Naive thymus-derived CD8-positive, alpha-beta T cell (primary cell): ENCODE measurements at regions not wholly inside any gene's neighbourhood (a gene's known extent, or its start where the extent isn't known, plus 50 kb on each side); places are given as distances from the start of the nearest gene placed in this dataset.
"Not testable (repeated sequence)": the region's sequence is repeated elsewhere in the genome, so short reads cannot be mapped to it uniquely, and the experiment has no call there.

Source experiments
- ATAC-seq, 2 donors: fragments of 150-1000 bp; cut with Tn5 transposase in 1 of 2; sonication (Bioruptor Pico), chemical (Tn5 transposase) in 1 of 2; 1 replicate in 1 of 2; 2 replicates in 1 of 2; pipeline ENCODE4 v1.10.0; 2021; ENCODE audit warnings: mild to moderate bottlenecking in 2 of 2, moderate library complexity in 2 of 2
- POLR2A ChIA-PET: fragments of 350-600 bp; sonication (Branson Sonifier 250); formaldehyde crosslinking; loops from one replicate; lab custom pipeline; 2021; ENCODE audit warnings: antibody characterized with exemption; lab: Charles Lee
- DNase-seq, 10 donors: peaks; one replicate each; pipeline versions ENCODE4 v3.0.0 to v3.0.0-alpha.2; 2020 to 2022
- H3K27ac Mint-ChIP-seq, 10 donors: one replicate each; pipeline ENCODE4 v1.8.0; 2020 to 2022; ENCODE audit warnings: mild to moderate bottlenecking in 10 of 10, mixed read lengths in 10 of 10, moderate library complexity in 4 of 10, inconsistent platforms in 1 of 10
- H3K27me3 Mint-ChIP-seq, 5 donors: one replicate each; pipeline ENCODE4 v1.8.0; 2021 to 2022; ENCODE audit warnings: mixed read lengths in 5 of 5
- H3K36me3 Mint-ChIP-seq, 3 donors: one replicate each; pipeline ENCODE4 v1.8.0; 2020 to 2022; ENCODE audit warnings: mixed read lengths in 3 of 3, mild to moderate bottlenecking in 2 of 3, inconsistent platforms in 1 of 3
- H3K4me1 Mint-ChIP-seq, 4 donors: one replicate each; pipeline ENCODE4 v1.8.0; 2021 to 2022; ENCODE audit warnings: mixed read lengths in 4 of 4
- H3K4me3 Mint-ChIP-seq, 10 donors: one replicate each; pipeline ENCODE4 v1.8.0; 2020 to 2022; ENCODE audit warnings: mild to moderate bottlenecking in 10 of 10, mixed read lengths in 10 of 10, moderate library complexity in 6 of 10, inconsistent platforms in 1 of 10
- H3K9me3 Mint-ChIP-seq, 9 donors: one replicate each; pipeline ENCODE4 v1.8.0; 2020 to 2022; ENCODE audit warnings: mixed read lengths in 9 of 9, mild to moderate bottlenecking in 3 of 9, inconsistent platforms in 1 of 9, moderate library complexity in 1 of 9

- H3K4me1 Mint-ChIP-seq, POLR2A ChIA-PET, H3K27me3 Mint-ChIP-seq, ATAC-seq, DNase-seq, H3K27ac Mint-ChIP-seq, H3K36me3 Mint-ChIP-seq, H3K9me3 Mint-ChIP-seq, H3K4me3 Mint-ChIP-seq: not testable (repeated sequence)
Measured at GRCh38 chr9:39581296-39581695, 225.8 kb downstream of the SPATA31A1 start.

DNA sequence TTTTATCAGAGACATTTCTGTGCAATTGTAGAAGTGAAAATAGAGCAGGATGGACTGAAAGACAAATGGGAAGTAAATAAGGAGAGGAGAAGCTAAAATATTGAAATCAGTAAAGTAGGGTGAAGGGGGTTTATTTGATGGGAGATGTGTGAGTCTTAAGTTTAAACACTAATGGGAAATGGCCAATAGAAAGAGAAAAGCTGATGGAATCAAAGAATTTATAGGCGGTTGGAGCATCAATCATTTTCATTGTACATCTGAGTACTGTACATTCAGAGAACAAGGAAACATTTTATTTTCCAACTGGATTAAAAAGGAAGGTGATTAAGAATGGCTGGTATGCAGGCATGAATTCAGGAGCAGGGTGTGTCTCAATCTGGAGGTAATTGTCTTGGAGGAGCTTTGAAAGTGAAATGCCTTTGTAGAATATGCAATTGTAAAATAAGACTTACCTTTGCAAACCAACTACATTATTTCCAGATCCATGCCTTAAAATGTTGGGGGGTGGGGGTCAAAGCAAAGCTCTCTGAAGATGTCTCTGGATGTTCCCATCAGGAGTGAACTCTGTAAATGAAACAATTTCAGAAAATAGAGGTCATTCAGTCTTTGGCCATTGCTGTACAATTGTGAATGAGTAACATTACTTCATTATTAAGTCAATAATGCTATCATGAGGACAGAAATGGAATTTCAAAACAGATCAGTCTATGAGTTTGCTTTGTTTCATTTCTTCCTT, 227.4 kb downstream of the SPATA31A1 start:
- H3K9me3 Mint-ChIP-seq, H3K4me1 Mint-ChIP-seq, H3K36me3 Mint-ChIP-seq, ATAC-seq, DNase-seq, H3K27me3 Mint-ChIP-seq, H3K27ac Mint-ChIP-seq, POLR2A ChIA-PET, H3K4me3 Mint-ChIP-seq: not testable (repeated sequence)

- POLR2A ChIA-PET, ATAC-seq, DNase-seq, H3K4me1 Mint-ChIP-seq, H3K36me3 Mint-ChIP-seq, H3K4me3 Mint-ChIP-seq, H3K27ac Mint-ChIP-seq, H3K27me3 Mint-ChIP-seq, H3K9me3 Mint-ChIP-seq: not testable (repeated sequence)
Measured at GRCh38 chr9:39583413-39583747, 227.9 kb downstream of the SPATA31A1 start.

GRCh38 chr9:39585233-39585632, 229.8 kb downstream of the SPATA31A1 start:
- POLR2A ChIA-PET, H3K4me3 Mint-ChIP-seq: not testable (repeated sequence)

DNA sequence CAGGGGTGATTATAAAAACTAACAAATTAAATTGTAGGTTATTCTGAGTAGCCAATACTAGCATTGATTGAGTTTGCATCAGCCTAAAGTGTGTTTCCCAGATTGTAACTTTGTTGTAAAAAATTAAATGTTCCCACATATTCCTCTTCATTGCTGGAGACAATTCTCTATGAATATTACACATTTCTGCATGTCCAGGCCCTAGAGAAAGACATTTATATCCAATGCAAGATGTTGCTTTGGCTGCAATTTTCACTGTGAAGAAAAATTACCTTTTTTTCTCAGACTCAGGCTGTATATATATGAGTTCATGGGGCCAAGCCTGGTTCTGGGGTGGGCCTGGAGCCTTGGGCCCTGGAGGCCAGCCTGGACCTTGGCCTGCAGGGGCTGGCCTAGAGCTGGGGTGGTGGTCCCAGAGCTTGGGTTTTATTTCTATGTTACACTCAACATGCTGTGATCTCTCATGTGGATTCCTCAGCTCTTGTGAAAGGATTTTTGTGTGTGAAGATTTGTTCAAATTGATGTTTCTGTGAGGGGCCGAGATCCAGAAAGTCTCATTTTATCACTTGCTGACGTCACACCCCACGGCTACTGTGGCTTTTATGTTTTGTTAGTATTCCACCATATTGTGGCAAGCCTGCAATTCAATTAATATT, 232.5 kb downstream of the SPATA31A1 start:
- no peak for ATAC-seq
- no peak overlapping the region for H3K27ac Mint-ChIP-seq
- H3K4me3 Mint-ChIP-seq: no peak overlapping the region
- DNase-seq: no peak
- no peaks in the 10 kb centered on the region for H3K36me3 Mint-ChIP-seq
- POLR2A ChIA-PET: no interaction called here
- H3K9me3 Mint-ChIP-seq: peaks cover 0 to 3% (median 0%) of the 10 kb centered on the region in 9 donors
- no peaks in the 10 kb centered on the region for H3K27me3 Mint-ChIP-seq
- H3K4me1 Mint-ChIP-seq: no peaks in the 10 kb centered on the region

More at GRCh38 chr9:39585233-39585632, 229.8 kb downstream of the SPATA31A1 start:
- not testable (repeated sequence) for ATAC-seq, H3K27me3 Mint-ChIP-seq, H3K36me3 Mint-ChIP-seq, H3K9me3 Mint-ChIP-seq, H3K27ac Mint-ChIP-seq, DNase-seq, H3K4me1 Mint-ChIP-seq

DNA sequence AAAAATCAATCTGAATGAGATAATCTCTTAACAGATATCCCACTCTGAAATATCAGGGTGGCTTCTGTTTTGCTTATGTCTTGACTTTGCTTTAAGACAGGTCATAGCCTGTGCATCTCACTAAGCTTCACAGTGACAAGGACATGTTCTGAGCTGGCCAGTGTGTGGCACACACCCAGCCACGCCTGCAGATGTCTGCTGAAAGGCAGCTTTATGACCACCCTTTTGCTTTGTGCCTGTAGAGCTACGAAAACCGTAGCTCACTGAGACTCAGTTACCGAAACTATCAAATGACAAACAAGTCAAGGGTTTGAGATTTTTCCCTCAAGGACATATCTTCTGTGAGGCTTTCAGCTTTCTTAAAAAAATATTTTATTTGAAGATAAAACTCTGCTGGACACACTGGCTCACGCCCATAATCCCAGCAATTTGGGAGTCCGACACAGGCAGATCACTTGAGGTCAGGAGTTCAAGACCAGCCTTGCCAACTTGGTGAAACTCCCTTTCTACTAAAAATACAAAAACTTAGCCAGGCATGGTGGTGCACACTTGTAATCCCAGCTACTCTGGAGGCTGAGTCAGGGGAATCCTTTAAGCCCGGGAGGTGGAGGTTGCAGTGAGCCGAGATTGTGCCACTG, 233.2 kb downstream of the SPATA31A1 start:
- H3K27me3 Mint-ChIP-seq: no peaks in the 10 kb centered on the region
- no peak overlapping the region for H3K27ac Mint-ChIP-seq

GRCh38 chr9:39604089-39604488, 248.6 kb downstream of the SPATA31A1 start:
- POLR2A ChIA-PET, H3K27ac Mint-ChIP-seq, H3K9me3 Mint-ChIP-seq, H3K4me1 Mint-ChIP-seq, H3K36me3 Mint-ChIP-seq, DNase-seq, ATAC-seq, H3K27me3 Mint-ChIP-seq: not testable (repeated sequence)
- H3K4me3 Mint-ChIP-seq: peak overlapping the region in 1 of 10 donors; percentile 38

More for the DNA sequence above, 233.2 kb downstream of the SPATA31A1 start:
- DNase-seq: no peak
- Mint-ChIP-seq H3K4me1 (no peaks in the 10 kb centered on the region), H3K4me3 (no peak overlapping the region), H3K9me3 (peaks cover 0 to 3% (median 0%) of the 10 kb centered on the region in 9 donors), H3K36me3 (no peaks in the 10 kb centered on the region)
- POLR2A ChIA-PET: no interaction called here
- ATAC-seq: no peak

DNA sequence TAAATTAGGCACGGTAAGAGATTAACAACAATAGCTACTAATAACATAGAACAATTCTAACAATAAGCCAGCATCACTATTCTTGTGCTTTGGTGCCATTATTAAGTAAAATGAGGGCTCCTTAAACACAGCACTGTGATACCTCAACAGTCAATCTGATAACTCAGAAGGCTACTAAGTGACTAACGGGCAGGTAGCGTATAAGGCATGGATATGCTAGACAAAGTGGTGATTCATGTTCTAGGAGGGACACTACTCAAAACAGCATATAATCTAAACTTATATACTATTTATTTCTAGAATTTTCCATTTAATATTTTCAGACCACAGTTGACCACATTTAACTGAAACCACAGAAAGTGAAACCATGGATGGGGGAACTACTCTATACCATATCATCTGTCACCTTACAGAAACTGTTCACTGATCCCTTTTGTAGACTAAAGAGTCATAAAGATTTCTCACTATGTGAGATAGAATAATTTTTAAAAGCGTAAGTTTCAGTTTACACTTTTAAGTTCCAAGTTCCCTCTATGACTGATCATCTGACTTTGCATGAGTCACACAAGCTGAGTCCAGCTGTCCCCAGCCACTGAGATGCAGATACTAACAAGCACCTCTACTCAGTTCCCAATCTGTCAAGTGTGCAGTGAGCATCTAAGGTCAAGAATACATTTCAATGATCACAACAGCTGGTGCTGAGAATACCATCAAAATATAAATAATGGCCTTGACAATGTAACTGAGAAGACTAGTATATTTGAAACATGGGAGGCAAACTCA, 256.2 kb downstream of the SPATA31A1 start:
- DNase-seq, ATAC-seq, POLR2A ChIA-PET: not testable (repeated sequence)

GRCh38 chr9:39616480-39616879, 261.0 kb downstream of the SPATA31A1 start:
- H3K36me3 Mint-ChIP-seq, ATAC-seq, H3K27me3 Mint-ChIP-seq, DNase-seq, H3K9me3 Mint-ChIP-seq, H3K27ac Mint-ChIP-seq, POLR2A ChIA-PET, H3K4me1 Mint-ChIP-seq, H3K4me3 Mint-ChIP-seq: not testable (repeated sequence)

More for the DNA sequence above, 256.2 kb downstream of the SPATA31A1 start:
- H3K27me3 Mint-ChIP-seq, H3K36me3 Mint-ChIP-seq, H3K4me3 Mint-ChIP-seq, H3K9me3 Mint-ChIP-seq, H3K27ac Mint-ChIP-seq, H3K4me1 Mint-ChIP-seq: not testable (repeated sequence)

DNA sequence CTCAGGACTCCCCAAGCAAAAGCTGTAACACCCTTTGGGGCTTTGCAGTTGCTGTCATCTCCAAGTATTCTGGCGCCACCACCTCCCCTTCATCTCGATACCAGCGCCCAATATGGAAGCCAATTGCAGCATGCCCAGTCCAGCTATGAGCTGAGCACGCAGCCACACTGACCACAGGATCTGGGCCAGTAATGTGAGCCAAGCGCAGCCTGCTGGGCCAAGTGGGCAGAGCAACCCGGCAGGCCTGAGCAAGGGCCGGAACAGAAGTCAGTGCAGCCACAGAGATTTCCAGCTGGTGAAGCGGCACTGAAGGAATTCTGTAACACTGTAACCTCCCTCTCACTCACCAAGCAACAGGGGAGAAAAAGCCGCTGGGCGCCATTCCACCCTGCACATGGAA, 268.6 kb downstream of the SPATA31A1 start:
- H3K9me3 Mint-ChIP-seq, DNase-seq, H3K36me3 Mint-ChIP-seq, H3K27me3 Mint-ChIP-seq, H3K4me1 Mint-ChIP-seq, ATAC-seq, H3K4me3 Mint-ChIP-seq, H3K27ac Mint-ChIP-seq, POLR2A ChIA-PET: not testable (repeated sequence)

- ATAC-seq, DNase-seq, POLR2A ChIA-PET, H3K36me3 Mint-ChIP-seq, H3K9me3 Mint-ChIP-seq, H3K4me1 Mint-ChIP-seq, H3K27ac Mint-ChIP-seq, H3K27me3 Mint-ChIP-seq, H3K4me3 Mint-ChIP-seq: not testable (repeated sequence)
Measured at GRCh38 chr9:39632071-39632470, 276.6 kb downstream of the SPATA31A1 start.

- DNase-seq, H3K36me3 Mint-ChIP-seq, H3K4me3 Mint-ChIP-seq, H3K27me3 Mint-ChIP-seq, ATAC-seq, H3K4me1 Mint-ChIP-seq, H3K9me3 Mint-ChIP-seq, H3K27ac Mint-ChIP-seq, POLR2A ChIA-PET: not testable (repeated sequence)
Measured at GRCh38 chr9:39649029-39649428, 293.6 kb downstream of the SPATA31A1 start.
